ENCODE measurements at regions not wholly inside any gene's neighbourhood (a gene's known extent, or its start where the extent isn't known, plus 50 kb on each side); places are given as distances from the start of the nearest gene placed in this dataset.
A peak's percentile ranks its signal among the peaks of the same experiment; 100 is the strongest.

- DNase-seq, result no peak
Measured at GRCh38 chr4:139611391-139611790, 54.2 kb upstream of the MGST2 start.

- DNase-seq, result no peak
Measured at GRCh38 chr4:139609647-139610046, 53.6 kb upstream of the SETD7 start.

DNA sequence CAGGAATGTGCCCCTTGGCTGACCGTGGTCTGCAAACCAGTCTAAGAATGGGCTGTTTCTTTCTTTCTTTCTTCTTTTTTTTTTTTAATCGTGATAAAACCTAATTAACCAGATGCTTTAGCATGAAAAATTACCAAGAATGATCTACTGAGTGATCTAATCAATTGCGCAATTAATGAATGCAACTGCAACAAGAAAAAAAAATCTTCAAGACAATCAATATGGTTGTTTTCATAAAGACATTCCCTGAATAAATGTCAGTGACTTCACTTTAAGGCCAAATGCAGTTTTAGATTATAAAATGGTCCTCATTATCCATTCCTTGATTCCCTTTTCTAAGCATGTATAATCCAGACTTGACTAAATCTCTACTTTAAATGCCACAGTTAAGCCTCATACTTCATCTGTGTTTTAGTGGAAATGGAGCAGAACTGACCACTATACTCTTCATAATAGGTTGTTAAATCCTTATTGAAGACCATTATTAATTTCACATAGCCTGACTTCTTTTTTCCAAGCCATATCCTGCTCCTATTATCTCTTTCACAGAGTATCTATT is 51.6 kb upstream of the SETD7 start:
- DNase-seq, result no peak

GRCh38 chr4:139606579-139607501 is 50.8 kb upstream of the SETD7 start:
- DNase-seq, result peak; percentile 11

DNA sequence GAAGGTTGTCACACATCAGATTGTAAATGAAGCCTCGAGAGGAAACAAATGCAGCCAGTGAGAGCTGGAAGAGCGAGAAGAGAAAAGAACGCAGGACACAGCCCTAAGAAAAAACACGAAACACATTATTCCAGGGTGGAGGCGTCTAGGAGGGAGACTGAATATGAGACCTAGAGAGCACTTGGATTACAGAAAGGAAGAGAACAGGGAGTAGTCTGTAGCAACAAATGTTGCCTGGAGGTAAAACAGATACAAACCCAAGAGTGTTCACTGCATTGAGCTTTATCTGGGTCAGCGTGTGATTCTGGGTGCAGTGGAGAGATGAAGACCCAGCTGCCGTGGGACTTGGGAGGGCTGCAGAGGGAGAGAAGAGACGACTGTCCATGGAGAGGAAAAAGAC is 50.1 kb upstream of the SETD7 start:
- no peak for DNase-seq
